H9 (cell line): ENCODE measurements at regions not wholly inside any gene's neighbourhood (a gene's known extent, or its start where the extent isn't known, plus 50 kb on each side); places are given as distances from the start of the nearest gene placed in this dataset.

Experiments
- DNase-seq: peaks from one replicate; pipeline ENCODE4 v3.0.0-alpha.2; 2017
- H2AFZ ChIP-seq: one replicate; pipeline ENCODE4 v1.6.1; 2013; ENCODE audit warnings: mild to moderate bottlenecking, low read length, control low read depth, moderate library complexity
- H2AK5ac ChIP-seq: 2 replicates; pipeline ENCODE4 v1.6.1; 2013; ENCODE audit warnings: low read length, control low read depth, mixed read lengths; ENCODE audit not compliant: insufficient read length
- H2BK120ac ChIP-seq: one replicate; pipeline ENCODE4 v1.6.1; 2013; ENCODE audit warnings: low read depth, mild to moderate bottlenecking, low read length, control low read depth, inconsistent platforms; ENCODE audit not compliant: poor library complexity, severe bottlenecking
- H2BK12ac ChIP-seq: 2 replicates; pipeline ENCODE4 v1.6.1; 2013; ENCODE audit warnings: low read length, control low read depth, mixed read lengths, low read depth; ENCODE audit not compliant: insufficient read length
- H2BK15ac ChIP-seq: 2 replicates; pipeline ENCODE4 v1.6.1; 2013; ENCODE audit warnings: low read depth, low read length, control low read depth
- H2BK20ac ChIP-seq: one replicate; pipeline ENCODE4 v1.6.1; 2013; ENCODE audit warnings: low read depth, mild to moderate bottlenecking, low read length, control low read depth, inconsistent platforms; ENCODE audit not compliant: poor library complexity, severe bottlenecking
- H2BK5ac ChIP-seq: 2 replicates; pipeline ENCODE4 v1.6.1; 2013; ENCODE audit warnings: low read length, control low read depth, mixed read lengths; ENCODE audit not compliant: insufficient read length
- H3K14ac ChIP-seq: 2 replicates; pipeline ENCODE4 v1.6.1; 2013; ENCODE audit warnings: low read length, control low read depth; ENCODE audit not compliant: insufficient read depth
- H3K18ac ChIP-seq: 2 replicates; pipeline ENCODE4 v1.6.1; 2013; ENCODE audit warnings: low read depth, mild to moderate bottlenecking, mixed read lengths, low read length, control low read depth; ENCODE audit not compliant: insufficient read length
- H3K23ac ChIP-seq: 2 replicates; pipeline ENCODE4 v1.6.1; 2013; ENCODE audit warnings: low read length, control low read depth, mixed read lengths, low read depth; ENCODE audit not compliant: insufficient read length
- H3K23me2 ChIP-seq: 2 replicates; pipeline ENCODE4 v1.6.1; 2013; ENCODE audit warnings: low read depth, mild to moderate bottlenecking, mixed read lengths, low read length, control low read depth; ENCODE audit not compliant: insufficient read length, poor library complexity, severe bottlenecking
- H3K27ac ChIP-seq: 2 replicates; pipeline ENCODE4 v1.5.1; 2013; ENCODE audit warnings: low read length, control low read depth, mixed read lengths, low read depth; ENCODE audit not compliant: insufficient read length
- H3K27me3 ChIP-seq: 2 replicates; pipeline ENCODE4 v1.6.1; 2013; ENCODE audit warnings: low read length, control low read depth, inconsistent platforms; ENCODE audit not compliant: insufficient read depth
- H3K4ac ChIP-seq: 2 replicates; pipeline ENCODE4 v1.6.1; 2013; ENCODE audit warnings: low read depth, mild to moderate bottlenecking, control low read depth, inconsistent platforms, low read length, moderate library complexity
- H3K4me1 ChIP-seq: 2 replicates; pipeline ENCODE4 v1.6.1; 2013; ENCODE audit warnings: low read length, control low read depth, inconsistent platforms; ENCODE audit not compliant: insufficient read depth
- H3K4me2 ChIP-seq: 2 replicates; pipeline ENCODE4 v1.6.1; 2013; ENCODE audit warnings: low read length, control low read depth, mixed read lengths; ENCODE audit not compliant: insufficient read length, insufficient read depth
- H3K56ac ChIP-seq: 2 replicates; pipeline ENCODE4 v1.6.1; 2013; ENCODE audit warnings: low read depth, mild to moderate bottlenecking, mixed read lengths, low read length, control low read depth; ENCODE audit not compliant: insufficient read length
- H3K79me1 ChIP-seq: 2 replicates; pipeline ENCODE4 v1.6.1; 2013; ENCODE audit warnings: low read depth, mild to moderate bottlenecking, moderate library complexity, low read length, control low read depth, inconsistent platforms; ENCODE audit not compliant: insufficient read depth, poor library complexity, severe bottlenecking
- H3K79me2 ChIP-seq: 2 replicates; pipeline ENCODE4 v1.6.1; 2013; ENCODE audit warnings: low read length, control low read depth, inconsistent platforms; ENCODE audit not compliant: insufficient read depth
- H3K9ac ChIP-seq: 2 replicates; pipeline ENCODE4 v1.6.1; 2013; ENCODE audit warnings: low read length, control low read depth, mixed read lengths; ENCODE audit not compliant: insufficient read length; ENCODE audit errors: extremely low read depth
- H3K9me3 ChIP-seq: one replicate; pipeline ENCODE4 v1.6.1; 2013; ENCODE audit warnings: low read depth, low read length, inconsistent platforms; ENCODE audit not compliant: control insufficient read depth
- H3T11ph ChIP-seq: one replicate; pipeline ENCODE4 v1.6.1; 2013; ENCODE audit warnings: mild to moderate bottlenecking, low read length, control low read depth, inconsistent platforms
- H4K20me1 ChIP-seq: one replicate; pipeline ENCODE4 v1.6.1; 2013; ENCODE audit not compliant: control insufficient read depth, insufficient read length, insufficient read depth
- H4K5ac ChIP-seq: 2 replicates; pipeline ENCODE4 v1.6.1; 2013; ENCODE audit warnings: low read depth, mild to moderate bottlenecking, mixed read lengths, low read length, control low read depth; ENCODE audit not compliant: insufficient read length
- H4K8ac ChIP-seq: replicated peaks from 2 replicates; pipeline ENCODE4 v1.6.1; 2013; ENCODE audit warnings: low read length, control low read depth, mixed read lengths, low read depth; ENCODE audit not compliant: insufficient read length
- H4K91ac ChIP-seq: 2 replicates; pipeline ENCODE4 v1.6.1; 2013; ENCODE audit warnings: low read depth, mild to moderate bottlenecking, moderate library complexity, mixed read lengths, low read length, control low read depth; ENCODE audit not compliant: insufficient read length
- H3K27ac Mint-ChIP-seq, 3 experiments: 2 replicates in 2 of 3; 3 replicates in 1 of 3; pipeline ENCODE4 v1.8.0; 2020 to 2021; ENCODE audit warnings: mixed read lengths in 3 of 3, mild to moderate bottlenecking in 1 of 3, moderate library complexity in 1 of 3
- H3K27me3 Mint-ChIP-seq: 2 replicates; pipeline ENCODE4 v1.8.0; 2021; ENCODE audit warnings: low read depth, mild to moderate bottlenecking, moderate library complexity, mixed read lengths
- H3K36me3 Mint-ChIP-seq, 3 experiments: 2 replicates in 2 of 3; 3 replicates in 1 of 3; pipeline ENCODE4 v1.8.0; 2020 to 2021; ENCODE audit warnings: low read depth in 3 of 3, mixed read lengths in 3 of 3; ENCODE audit not compliant: insufficient read depth in 1 of 3
- H3K4me1 Mint-ChIP-seq, 2 experiments: 2 replicates each; pipeline ENCODE4 v1.8.0; 2020; ENCODE audit warnings: mixed read lengths in 2 of 2
- H3K4me3 Mint-ChIP-seq, 2 experiments: 2 replicates in 1 of 2; 3 replicates in 1 of 2; pipeline ENCODE4 v1.8.0; 2020 to 2021; ENCODE audit warnings: mild to moderate bottlenecking in 2 of 2, mixed read lengths in 2 of 2, moderate library complexity in 1 of 2
- H3K9me3 Mint-ChIP-seq, 2 experiments: 2 replicates in 1 of 2; 3 replicates in 1 of 2; pipeline ENCODE4 v1.8.0; 2020; ENCODE audit warnings: mild to moderate bottlenecking in 2 of 2, mixed read lengths in 2 of 2, moderate library complexity in 1 of 2
- CTCF ChIP-seq: fragments of 200-600 bp; sonication (generic); conservative IDR thresholded peaks from 3 replicates; pipeline ENCODE4 v1.8.0; 2021; ENCODE audit warnings: antibody characterized with exemption, mild to moderate bottlenecking
- WGBS: extraction: QIAGEN DNeasy Blood & Tissue Kit; methylation state at CpG from one replicate; pipeline ENCODE4 v1.1.7; 2013; ENCODE audit warnings: missing lambda C conversion rate, low lambda C conversion rate, mixed read lengths; ENCODE audit not compliant: insufficient read length; ENCODE audit errors: extremely low coverage; 5-methylcytosine and 5-hydroxymethylcytosine counted together

DNA sequence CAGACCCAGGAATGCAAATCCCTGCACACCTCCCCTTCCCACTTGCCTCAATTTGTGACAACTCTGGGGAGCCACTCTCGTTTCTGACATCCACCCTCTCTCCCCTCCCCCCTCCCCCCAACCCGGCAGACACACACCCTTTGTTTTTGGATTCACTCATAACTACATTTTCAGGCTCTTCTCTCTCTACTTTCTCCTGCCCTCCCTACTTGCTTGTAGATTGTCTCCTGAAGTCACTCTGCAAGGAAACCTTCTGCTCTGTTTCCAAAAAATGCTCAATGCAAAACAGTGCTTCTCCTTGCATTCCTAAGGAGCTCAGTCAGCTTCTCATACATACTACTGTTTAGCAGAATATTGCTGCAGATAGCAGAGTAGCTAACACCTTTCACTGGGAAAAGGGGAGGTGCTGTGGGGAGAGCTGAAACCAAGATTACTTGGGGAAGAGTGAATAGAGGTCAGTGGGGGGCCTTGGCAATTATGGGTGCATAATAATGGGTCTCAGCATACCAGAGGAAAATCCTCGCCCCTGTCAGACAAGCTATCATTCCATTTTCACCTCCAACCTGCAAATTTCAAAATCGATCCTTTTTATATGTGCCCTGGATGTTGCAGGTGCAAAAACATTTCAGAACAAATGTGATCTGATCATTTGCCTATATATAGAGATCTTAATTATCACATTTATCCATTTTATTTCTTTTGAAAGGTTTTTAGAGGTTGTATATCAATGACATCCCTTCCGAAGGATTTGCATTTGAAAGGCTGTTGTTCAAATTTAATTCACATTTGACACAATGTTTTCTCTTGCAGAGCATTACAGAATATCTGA lies 1860.7 kb upstream of the WWC1 start:
- Histone ChIP-seq H2BK120ac (no peak overlapping the region), H3K9me3 (no peaks in the 10 kb centered on the region), H4K91ac (no peak overlapping the region), H3T11ph (no peak overlapping the region), H3K14ac (no peak overlapping the region), H2BK5ac (no peak overlapping the region), H3K18ac (no peak overlapping the region), H4K20me1 (no peaks in the 10 kb centered on the region), H3K9ac (no peak overlapping the region), H4K8ac (no peak overlapping the region), H2BK12ac (no peak overlapping the region), H3K79me2 (no peaks in the 10 kb centered on the region), H3K56ac (no peak overlapping the region), H2BK15ac (no peak overlapping the region), H3K4ac (no peak overlapping the region), H2BK20ac (no peak overlapping the region), H2AFZ (no peak overlapping the region), H2AK5ac (no peak overlapping the region), H3K27me3 (no peaks in the 10 kb centered on the region), H3K23me2 (peaks cover 2% of the 10 kb centered on the region), H3K4me1 (peaks cover 7% of the 10 kb centered on the region; the same call in 1 of the 2 replicates), H4K5ac (no peak overlapping the region), H3K4me2 (peak overlapping the region; percentile 38), H3K27ac (peak overlapping the region; percentile 83), H3K23ac (no peak overlapping the region), H3K79me1 (no peaks in the 10 kb centered on the region)
- no CpG with 5 or more reads among the region's 5 CpGs for WGBS
- Mint-ChIP-seq H3K4me3 (peak overlapping the region; percentile 53 to 69), H3K36me3 (peaks cover 0 to 25% (median 8%) of the 10 kb centered on the region in 3 experiments; a peak in 5 of 7 replicates), H3K9me3 (no peaks in the 10 kb centered on the region; a peak in 3 of 5 replicates), H3K27me3 (no peaks in the 10 kb centered on the region), H3K27ac (peak overlapping the region; percentile 94 to 99 (median 99)), H3K4me1 (peaks cover 45 to 51% of the 10 kb centered on the region in 2 experiments)
- TF ChIP-seq CTCF: no peak
- peak; percentile 86 for DNase-seq
